Inferior parietal cortex (tissue), 1 donor: ENCODE measurements at regions not wholly inside any gene's neighbourhood (a gene's known extent, or its start where the extent isn't known, plus 50 kb on each side); places are given as distances from the start of the nearest gene placed in this dataset.

ENCODE experiments used
- DNase-seq: peaks from one replicate; pipeline ENCODE4 v3.0.0-alpha.2; 2016; ENCODE audit errors: extremely low spot score

GRCh38 chr3:55242921-55243320 lies 244.2 kb downstream of the WNT5A start:
- no peak for DNase-seq

- no peak for DNase-seq
Measured at GRCh38 chr3:55241098-55241497, 246.0 kb downstream of the WNT5A start.

GRCh38 chr3:55235416-55235815 lies 251.7 kb downstream of the WNT5A start:
- DNase-seq = no peak

GRCh38 chr3:55226696-55227095 lies 260.4 kb downstream of the WNT5A start:
- DNase-seq = no peak

- DNase-seq = no peak
Measured at GRCh38 chr3:55218577-55218976, 268.5 kb downstream of the WNT5A start.

- no peak for DNase-seq
Measured at GRCh38 chr3:55207744-55208143, 279.4 kb downstream of the WNT5A start.

GRCh38 chr3:55205990-55206389 lies 278.1 kb upstream of the LRTM1 start:
- no peak for DNase-seq

- DNase-seq = no peak
Measured at GRCh38 chr3:55204417-55204816, 276.6 kb upstream of the LRTM1 start.

- no peak for DNase-seq
Measured at GRCh38 chr3:55203546-55203945, 275.7 kb upstream of the LRTM1 start.

GRCh38 chr3:55203006-55203405 lies 275.1 kb upstream of the LRTM1 start:
- DNase-seq = no peak

GRCh38 chr3:55202326-55202725 lies 274.5 kb upstream of the LRTM1 start:
- no peak for DNase-seq

- no peak for DNase-seq
Measured at GRCh38 chr3:55201779-55202178, 273.9 kb upstream of the LRTM1 start.

GRCh38 chr3:55200906-55201305 lies 273.0 kb upstream of the LRTM1 start:
- DNase-seq = no peak

GRCh38 chr3:55198554-55198953 lies 270.7 kb upstream of the LRTM1 start:
- DNase-seq = no peak

GRCh38 chr3:55197021-55197420 lies 269.2 kb upstream of the LRTM1 start:
- no peak for DNase-seq

GRCh38 chr3:55196495-55196894 lies 268.6 kb upstream of the LRTM1 start:
- no peak for DNase-seq

GRCh38 chr3:55194376-55194775 lies 266.5 kb upstream of the LRTM1 start:
- peak; percentile 5 for DNase-seq

- DNase-seq = no peak
Measured at GRCh38 chr3:55191911-55192775, 264.3 kb upstream of the LRTM1 start.

GRCh38 chr3:55190331-55190730 lies 262.5 kb upstream of the LRTM1 start:
- no peak for DNase-seq

GRCh38 chr3:55189359-55189801 lies 261.5 kb upstream of the LRTM1 start:
- DNase-seq = no peak

- DNase-seq = no peak
Measured at GRCh38 chr3:55185380-55185779, 257.5 kb upstream of the LRTM1 start.

- DNase-seq = no peak
Measured at GRCh38 chr3:55183201-55183600, 255.3 kb upstream of the LRTM1 start.

- peak; percentile 68 for DNase-seq
Measured at GRCh38 chr3:55180936-55181535, 253.2 kb upstream of the LRTM1 start.
